Loucy (cell line): ENCODE measurements at regions not wholly inside any gene's neighbourhood (a gene's known extent, or its start where the extent isn't known, plus 50 kb on each side); places are given as distances from the start of the nearest gene placed in this dataset.

Source experiments
- EZH2phosphoT487 ChIP-seq: fragments of 200-600 bp; IDR thresholded peaks from 2 replicates; pipeline ENCODE4 v1.6.1; 2018; ENCODE audit warnings: antibody characterized with exemption, mild to moderate bottlenecking, moderate library complexity, borderline replicate concordance
- TF ChIP-seq, protein P1 (sequence below): fragments of 200-600 bp; sonication (generic); conservative IDR thresholded peaks from 2 replicates; pipeline ENCODE4 v1.5.1; 2014; ENCODE audit warnings: mild to moderate bottlenecking, antibody characterized with exemption, low read length

DNA sequence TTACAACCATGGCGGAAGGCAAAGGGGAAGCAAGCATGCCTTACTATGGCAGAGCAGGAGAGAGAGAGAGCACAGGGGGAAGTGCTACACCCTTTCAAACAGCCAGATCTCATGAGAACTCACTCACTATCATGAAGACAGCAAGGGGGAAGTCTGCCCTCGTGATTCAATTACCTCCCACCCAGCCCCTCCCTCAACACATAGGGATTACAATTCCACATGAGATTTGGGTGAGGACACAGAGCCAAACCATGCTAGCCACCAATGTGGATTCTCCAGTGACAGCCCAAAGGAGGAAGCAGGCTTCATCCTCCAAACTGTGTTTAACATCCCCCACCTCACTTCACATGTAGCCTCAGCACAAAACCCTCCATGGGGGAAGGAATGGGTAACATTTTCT is 563.7 kb downstream of the CDK5RAP2 start:
- TF ChIP-seq, protein P1, sequence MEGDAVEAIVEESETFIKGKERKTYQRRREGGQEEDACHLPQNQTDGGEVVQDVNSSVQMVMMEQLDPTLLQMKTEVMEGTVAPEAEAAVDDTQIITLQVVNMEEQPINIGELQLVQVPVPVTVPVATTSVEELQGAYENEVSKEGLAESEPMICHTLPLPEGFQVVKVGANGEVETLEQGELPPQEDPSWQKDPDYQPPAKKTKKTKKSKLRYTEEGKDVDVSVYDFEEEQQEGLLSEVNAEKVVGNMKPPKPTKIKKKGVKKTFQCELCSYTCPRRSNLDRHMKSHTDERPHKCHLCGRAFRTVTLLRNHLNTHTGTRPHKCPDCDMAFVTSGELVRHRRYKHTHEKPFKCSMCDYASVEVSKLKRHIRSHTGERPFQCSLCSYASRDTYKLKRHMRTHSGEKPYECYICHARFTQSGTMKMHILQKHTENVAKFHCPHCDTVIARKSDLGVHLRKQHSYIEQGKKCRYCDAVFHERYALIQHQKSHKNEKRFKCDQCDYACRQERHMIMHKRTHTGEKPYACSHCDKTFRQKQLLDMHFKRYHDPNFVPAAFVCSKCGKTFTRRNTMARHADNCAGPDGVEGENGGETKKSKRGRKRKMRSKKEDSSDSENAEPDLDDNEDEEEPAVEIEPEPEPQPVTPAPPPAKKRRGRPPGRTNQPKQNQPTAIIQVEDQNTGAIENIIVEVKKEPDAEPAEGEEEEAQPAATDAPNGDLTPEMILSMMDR, result no peak
- no peak for TF ChIP-seq EZH2phosphoT487
